SK-N-SH (cell line): ENCODE measurements at regions not wholly inside any gene's neighbourhood (a gene's known extent, or its start where the extent isn't known, plus 50 kb on each side); places are given as distances from the start of the nearest gene placed in this dataset.

Experiments
- CTCF ChIA-PET: fragments of 300-600, 350-600 bp; formaldehyde crosslinking; extraction: SDS; loops from one replicate; lab custom pipeline; 2021; lab: Yijun Ruan, JAX
- POLR2A ChIA-PET: fragments of 350-600 bp; sonication (Branson Sonifier 250); formaldehyde crosslinking; extraction: SDS; loops from one replicate; lab custom pipeline; 2020; ENCODE audit warnings: antibody characterized with exemption, inconsistent platforms; lab: Yijun Ruan, JAX
- DNase-seq: peaks from one replicate; pipeline ENCODE4 v3.0.0; 2012
- H2AFZ ChIP-seq: fragments of 200-600 bp; sonication (generic); 2 replicates; pipeline ENCODE4 v1.8.1; 2016; ENCODE audit warnings: antibody characterized with exemption, mild to moderate bottlenecking, low read depth
- H3F3A ChIP-seq: fragments of 200-600 bp; sonication (generic); replicated peaks from 2 replicates; pipeline ENCODE3; 2016; ENCODE audit warnings: antibody characterized with exemption, mild to moderate bottlenecking; ENCODE audit not compliant: insufficient read depth
- H3K27ac ChIP-seq, 2 experiments: fragments of 200-500 bp in 1 of 2; fragments of 200-600 bp in 1 of 2; sonication (Bioruptor generic) in 1 of 2; sonication (generic), shearing (Covaris generic) in 1 of 2; 2 replicates each; pipeline versions ENCODE4 v1.5.1 to v1.6.1; 2014 to 2016; ENCODE audit warnings: low read depth in 2 of 2, inconsistent platforms in 1 of 2, low read length in 1 of 2, mild to moderate bottlenecking in 1 of 2, mixed read lengths in 1 of 2
- H3K27me3 ChIP-seq: fragments of 200-600 bp; sonication (generic), shearing (Covaris generic); 2 replicates; pipeline ENCODE4 v1.6.1; 2016; ENCODE audit warnings: mixed run types; ENCODE audit not compliant: insufficient read depth
- H3K36me3 ChIP-seq, 2 experiments: fragments of 200-500 bp in 1 of 2; fragments of 200-600 bp in 1 of 2; sonication (Bioruptor generic) in 1 of 2; sonication (generic) in 1 of 2; replicated peaks in 1 of 2; 2 replicates each; pipeline versions ENCODE3 to v1.5.1; 2014 to 2016; ENCODE audit warnings: low read length in 1 of 2, mild to moderate bottlenecking in 1 of 2; ENCODE audit not compliant: insufficient read depth in 2 of 2, control insufficient read depth in 1 of 2
- H3K4me1 ChIP-seq, 2 experiments: fragments of 200-500 bp in 1 of 2; fragments of 200-600 bp in 1 of 2; sonication (Bioruptor generic) in 1 of 2; sonication (generic), shearing (Covaris generic) in 1 of 2; 2 replicates each; pipeline versions ENCODE4 v1.5.1 to v1.6.1; 2014 to 2016; ENCODE audit warnings: low read depth in 1 of 2, low read length in 1 of 2, mixed run types in 1 of 2; ENCODE audit not compliant: insufficient read depth in 2 of 2, control insufficient read depth in 1 of 2
- H3K4me2 ChIP-seq: fragments of 200-600 bp; sonication (generic), shearing (Covaris generic); 2 replicates; pipeline ENCODE4 v1.6.1; 2017; ENCODE audit warnings: mixed run types
- H3K4me3 ChIP-seq, 2 experiments: fragments of 200-500 bp in 1 of 2; fragments of 200-600 bp in 1 of 2; sonication (Bioruptor generic) in 1 of 2; sonication (generic), shearing (Covaris generic) in 1 of 2; 2 replicates each; pipeline versions ENCODE4 v1.5.1 to v1.8.1; 2014 to 2016; ENCODE audit warnings: low read depth in 2 of 2, inconsistent platforms in 1 of 2, low read length in 1 of 2, mild to moderate bottlenecking in 1 of 2, mixed read lengths in 1 of 2, moderate library complexity in 1 of 2
- H3K79me2 ChIP-seq: fragments of 200-600 bp; sonication (generic); 2 replicates; pipeline ENCODE4 v1.8.1; 2017; ENCODE audit warnings: mild to moderate bottlenecking; ENCODE audit not compliant: insufficient read depth
- H3K9ac ChIP-seq: fragments of 200-600 bp; sonication (generic); 2 replicates; pipeline ENCODE4 v1.6.1; 2017; ENCODE audit warnings: mixed run types
- H3K9me2 ChIP-seq: fragments of 200-600 bp; sonication (generic); 2 replicates; pipeline ENCODE4 v1.6.1; 2017; ENCODE audit warnings: mixed run types
- H3K9me3 ChIP-seq: fragments of 200-600 bp; sonication (generic); 2 replicates; pipeline ENCODE4 v1.6.1; 2017; ENCODE audit warnings: mixed run types, mild to moderate bottlenecking, moderate library complexity
- H4K20me1 ChIP-seq: fragments of 200-600 bp; sonication (generic); 2 replicates; pipeline ENCODE4 v1.6.1; 2017; ENCODE audit warnings: mild to moderate bottlenecking, mixed run types; ENCODE audit not compliant: insufficient read depth
- CHD2 ChIP-seq: fragments of 150-350 bp; IDR thresholded peaks from 2 replicates; pipeline ENCODE4 v1.6.1; 2018; ENCODE audit warnings: low read length; ENCODE audit not compliant: partially characterized antibody
- ELF1 ChIP-seq: IDR thresholded peaks from 2 replicates; pipeline ENCODE4 v1.4.0; 2012
- EP300 ChIP-seq, 2 experiments: IDR thresholded peaks; 2 replicates each; pipeline versions ENCODE4 v1.4.0 to v1.6.1; 2012; ENCODE audit warnings: borderline replicate concordance in 1 of 2, low read depth in 1 of 2, low read length in 1 of 2
- EZH2phosphoT487 ChIP-seq: fragments of 200-600 bp; sonication (generic); IDR thresholded peaks from 2 replicates; pipeline ENCODE4 v1.6.1; 2017; ENCODE audit warnings: low read depth, mixed run types, mild to moderate bottlenecking, antibody characterized with exemption, moderate library complexity, borderline replicate concordance
- FOXM1 ChIP-seq: IDR thresholded peaks from 2 replicates; pipeline ENCODE4 v1.4.0; 2012; ENCODE audit warnings: low read depth, mild to moderate bottlenecking
- JUND ChIP-seq: IDR thresholded peaks from 2 replicates; pipeline ENCODE4 v1.4.0; 2012
- MEF2A ChIP-seq: IDR thresholded peaks from 2 replicates; pipeline ENCODE4 v1.4.0; 2012; ENCODE audit warnings: low read depth, borderline replicate concordance
- MXI1 ChIP-seq: IDR thresholded peaks from 2 replicates; pipeline ENCODE4 v1.6.1; 2012; ENCODE audit warnings: mild to moderate bottlenecking, low read depth, low read length, improper control_type of control experiment
- POLR2AphosphoS5 ChIP-seq: IDR thresholded peaks from 2 replicates; pipeline ENCODE4 v1.6.1; 2012; ENCODE audit warnings: low read depth, low read length
- RFX5 ChIP-seq: IDR thresholded peaks from 2 replicates; pipeline ENCODE4 v1.6.1; 2012; ENCODE audit warnings: mild to moderate bottlenecking, improper control_type of control experiment, low read length
- SMC3 ChIP-seq: IDR thresholded peaks from 2 replicates; pipeline ENCODE4 v1.6.1; 2012; ENCODE audit warnings: low read depth, low read length, improper control_type of control experiment
- WGBS: methylation state at CpG from one replicate; pipeline ENCODE4 v1.1.6; 2017; ENCODE audit warnings: low lambda C conversion rate; 5-methylcytosine and 5-hydroxymethylcytosine counted together
- TF ChIP-seq, protein P1 (sequence below): IDR thresholded peaks from 2 replicates; pipeline ENCODE4 v1.4.0; 2012; ENCODE audit warnings: low read depth, borderline replicate concordance
- TF ChIP-seq, protein P2 (sequence below): fragments of 200-600 bp; sonication (generic); IDR thresholded peaks from 2 replicates; pipeline ENCODE4 v1.6.1; 2017; ENCODE audit warnings: antibody characterized with exemption, mild to moderate bottlenecking, moderate library complexity
- TF ChIP-seq, protein P3 (sequence below): IDR thresholded peaks from 2 replicates; pipeline ENCODE4; 2012
- TF ChIP-seq, protein P4 (sequence below): IDR thresholded peaks from 2 replicates; pipeline ENCODE4 v1.6.1; 2012; ENCODE audit warnings: mild to moderate bottlenecking, low read depth, low read length, moderate library complexity

DNA sequence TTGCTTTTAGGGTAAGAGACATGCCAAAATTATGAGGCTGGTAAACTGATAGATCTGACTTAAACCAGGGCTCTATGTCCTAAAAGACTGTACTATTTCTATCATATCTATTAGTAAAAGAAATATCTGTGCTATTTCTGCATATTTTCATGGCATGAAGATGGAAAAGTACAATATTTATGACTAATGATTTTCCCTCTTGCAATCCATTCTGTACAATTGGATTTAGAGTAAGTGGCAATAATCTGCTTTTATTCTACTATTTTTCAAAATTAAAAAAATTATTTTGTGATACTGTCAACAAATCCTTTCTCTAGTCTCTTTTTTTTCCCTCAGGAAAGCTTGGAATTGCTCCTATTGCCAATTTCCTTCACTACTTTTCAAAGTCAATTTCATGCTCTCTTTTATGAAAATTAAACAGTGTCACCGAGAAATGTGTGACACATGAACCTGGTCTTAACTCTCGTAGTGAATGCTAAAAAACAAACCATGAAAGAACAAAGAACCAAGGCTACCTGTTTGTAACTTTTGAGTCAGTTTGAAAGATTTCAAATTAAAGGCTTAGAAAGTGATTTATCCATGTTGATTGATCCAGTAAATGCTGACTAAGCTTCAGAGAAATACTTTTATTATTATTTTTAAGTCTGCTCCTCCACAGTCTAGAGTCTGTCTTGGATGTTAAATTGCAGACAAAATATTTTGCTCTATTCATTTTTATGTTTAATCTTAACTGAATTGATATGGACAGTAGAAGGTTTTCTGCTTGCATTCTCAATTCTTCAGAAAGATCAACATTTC, 262.7 kb upstream of the CHRM2 start:
- no peak overlapping the region for H3K4me3 ChIP-seq
- H3K36me3 ChIP-seq: no peaks in the 10 kb centered on the region
- H3K4me2 ChIP-seq: no peak overlapping the region
- no peak overlapping the region for H3K27ac ChIP-seq
- POLR2A ChIA-PET: no interaction called here
- no peaks in the 10 kb centered on the region for H3K79me2 ChIP-seq
- no peaks in the 10 kb centered on the region for H3K4me1 ChIP-seq
- no peak overlapping the region for H2AFZ ChIP-seq
- 13% methylated on average over 2 of the region's 2 CpGs for WGBS
- CTCF ChIA-PET: interaction anchor here (1.0 kb wide), 1 partner anchor 35 kb away, joined by 3 read pairs; no protein-coding TSS in a partner anchor
- H3F3A ChIP-seq: no peaks in the 10 kb centered on the region
- H3K9me3 ChIP-seq: no peaks in the 10 kb centered on the region; the same call in 1 of the 2 replicates
- no peaks in the 10 kb centered on the region for H4K20me1 ChIP-seq
- H3K27me3 ChIP-seq: no peaks in the 10 kb centered on the region
- TF ChIP-seq, protein P1, sequence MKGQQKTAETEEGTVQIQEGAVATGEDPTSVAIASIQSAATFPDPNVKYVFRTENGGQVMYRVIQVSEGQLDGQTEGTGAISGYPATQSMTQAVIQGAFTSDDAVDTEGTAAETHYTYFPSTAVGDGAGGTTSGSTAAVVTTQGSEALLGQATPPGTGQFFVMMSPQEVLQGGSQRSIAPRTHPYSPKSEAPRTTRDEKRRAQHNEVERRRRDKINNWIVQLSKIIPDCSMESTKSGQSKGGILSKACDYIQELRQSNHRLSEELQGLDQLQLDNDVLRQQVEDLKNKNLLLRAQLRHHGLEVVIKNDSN: no peak
- TF ChIP-seq, protein P2, sequence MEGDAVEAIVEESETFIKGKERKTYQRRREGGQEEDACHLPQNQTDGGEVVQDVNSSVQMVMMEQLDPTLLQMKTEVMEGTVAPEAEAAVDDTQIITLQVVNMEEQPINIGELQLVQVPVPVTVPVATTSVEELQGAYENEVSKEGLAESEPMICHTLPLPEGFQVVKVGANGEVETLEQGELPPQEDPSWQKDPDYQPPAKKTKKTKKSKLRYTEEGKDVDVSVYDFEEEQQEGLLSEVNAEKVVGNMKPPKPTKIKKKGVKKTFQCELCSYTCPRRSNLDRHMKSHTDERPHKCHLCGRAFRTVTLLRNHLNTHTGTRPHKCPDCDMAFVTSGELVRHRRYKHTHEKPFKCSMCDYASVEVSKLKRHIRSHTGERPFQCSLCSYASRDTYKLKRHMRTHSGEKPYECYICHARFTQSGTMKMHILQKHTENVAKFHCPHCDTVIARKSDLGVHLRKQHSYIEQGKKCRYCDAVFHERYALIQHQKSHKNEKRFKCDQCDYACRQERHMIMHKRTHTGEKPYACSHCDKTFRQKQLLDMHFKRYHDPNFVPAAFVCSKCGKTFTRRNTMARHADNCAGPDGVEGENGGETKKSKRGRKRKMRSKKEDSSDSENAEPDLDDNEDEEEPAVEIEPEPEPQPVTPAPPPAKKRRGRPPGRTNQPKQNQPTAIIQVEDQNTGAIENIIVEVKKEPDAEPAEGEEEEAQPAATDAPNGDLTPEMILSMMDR: no peak
- TF ChIP-seq MEF2A: no peak
- TF ChIP-seq, protein P3, sequence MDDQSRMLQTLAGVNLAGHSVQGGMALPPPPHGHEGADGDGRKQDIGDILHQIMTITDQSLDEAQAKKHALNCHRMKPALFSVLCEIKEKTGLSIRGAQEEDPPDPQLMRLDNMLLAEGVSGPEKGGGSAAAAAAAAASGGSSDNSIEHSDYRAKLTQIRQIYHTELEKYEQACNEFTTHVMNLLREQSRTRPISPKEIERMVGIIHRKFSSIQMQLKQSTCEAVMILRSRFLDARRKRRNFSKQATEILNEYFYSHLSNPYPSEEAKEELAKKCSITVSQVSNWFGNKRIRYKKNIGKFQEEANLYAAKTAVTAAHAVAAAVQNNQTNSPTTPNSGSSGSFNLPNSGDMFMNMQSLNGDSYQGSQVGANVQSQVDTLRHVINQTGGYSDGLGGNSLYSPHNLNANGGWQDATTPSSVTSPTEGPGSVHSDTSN: no peak
- no peak for TF ChIP-seq ELF1
- no peak for TF ChIP-seq RFX5
- no peak for TF ChIP-seq POLR2AphosphoS5
- TF ChIP-seq SMC3: no peak
- no peak for TF ChIP-seq CHD2
- TF ChIP-seq, all 33 proteins: peak for 0
- Histone ChIP-seq H3K9ac (no peak overlapping the region), H3K9me2 (no peaks in the 10 kb centered on the region)
- DNase-seq: no peak

DNA sequence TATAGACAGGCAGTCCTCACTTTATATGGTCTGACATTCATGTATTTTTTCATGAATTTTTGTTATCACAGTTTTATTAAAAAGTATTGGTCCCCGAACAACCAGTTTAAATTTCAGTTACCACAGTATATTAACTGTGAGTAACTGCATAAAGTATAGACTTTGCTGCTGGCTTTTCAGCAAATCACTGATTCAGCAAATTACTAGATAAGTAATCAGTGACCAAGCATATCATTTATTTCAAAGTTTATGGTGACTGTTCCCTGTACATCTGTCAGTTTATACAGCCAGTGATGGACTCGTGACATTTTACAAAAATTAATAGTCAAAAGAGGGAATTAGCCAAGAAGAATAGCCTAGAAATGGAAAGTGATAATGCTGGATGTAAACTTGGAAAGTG, 266.7 kb upstream of the CHRM2 start:
- WGBS: 11% methylated on average over 2 of the region's 2 CpGs
- H3K79me2 ChIP-seq: no peaks in the 10 kb centered on the region
- H4K20me1 ChIP-seq: no peaks in the 10 kb centered on the region
- H3K4me1 ChIP-seq: no peaks in the 10 kb centered on the region
- H3K27ac ChIP-seq: no peak overlapping the region
- H3K27me3 ChIP-seq: no peaks in the 10 kb centered on the region
- H3K4me2 ChIP-seq: no peak overlapping the region
- no peaks in the 10 kb centered on the region for H3F3A ChIP-seq
- POLR2A ChIA-PET: no interaction called here
- H3K4me3 ChIP-seq: no peak overlapping the region
- CTCF ChIA-PET: interaction anchor here (1.0 kb wide), 1 partner anchor 196 kb away, joined by 3 read pairs; no protein-coding TSS in a partner anchor
- no peak for DNase-seq
- no peak overlapping the region for H3K9ac ChIP-seq
- H2AFZ ChIP-seq: no peak overlapping the region
- no peaks in the 10 kb centered on the region for H3K9me2 ChIP-seq
- no peaks in the 10 kb centered on the region for H3K36me3 ChIP-seq
- H3K9me3 ChIP-seq: 0 out of 2 replicates have a peak, but pooled peaks cover 4% of the 10 kb centered on the region
- TF ChIP-seq, protein P4, sequence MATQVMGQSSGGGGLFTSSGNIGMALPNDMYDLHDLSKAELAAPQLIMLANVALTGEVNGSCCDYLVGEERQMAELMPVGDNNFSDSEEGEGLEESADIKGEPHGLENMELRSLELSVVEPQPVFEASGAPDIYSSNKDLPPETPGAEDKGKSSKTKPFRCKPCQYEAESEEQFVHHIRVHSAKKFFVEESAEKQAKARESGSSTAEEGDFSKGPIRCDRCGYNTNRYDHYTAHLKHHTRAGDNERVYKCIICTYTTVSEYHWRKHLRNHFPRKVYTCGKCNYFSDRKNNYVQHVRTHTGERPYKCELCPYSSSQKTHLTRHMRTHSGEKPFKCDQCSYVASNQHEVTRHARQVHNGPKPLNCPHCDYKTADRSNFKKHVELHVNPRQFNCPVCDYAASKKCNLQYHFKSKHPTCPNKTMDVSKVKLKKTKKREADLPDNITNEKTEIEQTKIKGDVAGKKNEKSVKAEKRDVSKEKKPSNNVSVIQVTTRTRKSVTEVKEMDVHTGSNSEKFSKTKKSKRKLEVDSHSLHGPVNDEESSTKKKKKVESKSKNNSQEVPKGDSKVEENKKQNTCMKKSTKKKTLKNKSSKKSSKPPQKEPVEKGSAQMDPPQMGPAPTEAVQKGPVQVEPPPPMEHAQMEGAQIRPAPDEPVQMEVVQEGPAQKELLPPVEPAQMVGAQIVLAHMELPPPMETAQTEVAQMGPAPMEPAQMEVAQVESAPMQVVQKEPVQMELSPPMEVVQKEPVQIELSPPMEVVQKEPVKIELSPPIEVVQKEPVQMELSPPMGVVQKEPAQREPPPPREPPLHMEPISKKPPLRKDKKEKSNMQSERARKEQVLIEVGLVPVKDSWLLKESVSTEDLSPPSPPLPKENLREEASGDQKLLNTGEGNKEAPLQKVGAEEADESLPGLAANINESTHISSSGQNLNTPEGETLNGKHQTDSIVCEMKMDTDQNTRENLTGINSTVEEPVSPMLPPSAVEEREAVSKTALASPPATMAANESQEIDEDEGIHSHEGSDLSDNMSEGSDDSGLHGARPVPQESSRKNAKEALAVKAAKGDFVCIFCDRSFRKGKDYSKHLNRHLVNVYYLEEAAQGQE: no peak
- TF ChIP-seq EP300 (IDR thresholded peaks at IDR 0.05; ENCODE audit: borderline replicate concordance in 1 of 2, low read depth in 1 of 2, low read length in 1 of 2): no peak
- TF ChIP-seq, protein P3: no peak
- no peak for TF ChIP-seq JUND
- TF ChIP-seq, protein P2: no peak
- no peak for TF ChIP-seq FOXM1
- no peak for TF ChIP-seq EZH2phosphoT487
- no peak for TF ChIP-seq MXI1
